Endothelial cell of umbilical vein (primary cell): ENCODE measurements at regions not wholly inside any gene's neighbourhood (a gene's known extent, or its start where the extent isn't known, plus 50 kb on each side); places are given as distances from the start of the nearest gene placed in this dataset.

Experiments used
- FOS ChIP-seq: IDR thresholded peaks from 2 replicates; pipeline ENCODE4 v1.6.1; 2011; ENCODE audit warnings: mild to moderate bottlenecking, low read length, moderate library complexity, borderline replicate concordance; ENCODE audit not compliant: insufficient read depth
- MYC ChIP-seq: IDR thresholded peaks from one replicate; pipeline ENCODE4 v1.6.1; 2011; ENCODE audit warnings: mild to moderate bottlenecking, low read depth, low read length
- POLR2A ChIP-seq: IDR thresholded peaks from 2 replicates; pipeline ENCODE4 v1.6.1; 2012; ENCODE audit warnings: low read depth, mild to moderate bottlenecking, control low read depth, low read length
- POLR2AphosphoS5 ChIP-seq: IDR thresholded peaks from 2 replicates; pipeline ENCODE4 v1.6.1; 2012; ENCODE audit warnings: low read depth, mild to moderate bottlenecking, control low read depth, low read length, moderate library complexity; ENCODE audit not compliant: insufficient read depth

DNA sequence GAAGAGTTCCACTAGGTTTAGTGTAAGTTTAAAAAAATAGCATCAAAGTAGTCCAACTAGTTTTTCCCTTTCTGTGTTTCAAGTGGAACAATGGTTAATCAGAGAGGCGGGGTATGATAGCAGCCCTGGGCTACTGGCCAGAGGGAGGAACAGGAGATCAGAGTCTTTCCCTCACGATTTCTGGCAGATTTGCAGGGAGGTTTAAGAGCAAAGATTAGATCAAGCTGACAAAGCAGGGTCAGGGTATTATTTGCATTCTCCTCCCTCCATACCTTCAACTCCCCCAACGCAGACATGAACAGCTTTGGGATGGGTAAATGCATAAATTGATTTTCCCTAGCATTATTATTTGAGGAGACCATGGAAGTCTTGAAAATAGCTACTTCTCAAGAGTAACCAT, 277.6 kb upstream of the DIAPH2 start:
- TF ChIP-seq MYC (no peak), POLR2A (no peak), POLR2AphosphoS5 (no peak), FOS (no peak)
